Bronchial epithelial cell (primary cell): ENCODE measurements at regions not wholly inside any gene's neighbourhood (a gene's known extent, or its start where the extent isn't known, plus 50 kb on each side); places are given as distances from the start of the nearest gene placed in this dataset.

Source experiments
- DNase-seq: peaks from one replicate; pipeline ENCODE4 v3.0.0-alpha.2; 2010; ENCODE audit warnings: low read depth
- FAIRE-seq: peaks from 2 replicates; lab custom pipeline; 2011; peaks lifted over from hg19 to GRCh38; lab: Jason Lieb, UNC
- H3K27me3 ChIP-seq: 2 replicates; pipeline ENCODE4 v1.5.1; 2011; ENCODE audit warnings: low read length; ENCODE audit not compliant: control insufficient read depth, insufficient read depth
- H3K36me3 ChIP-seq: 2 replicates; pipeline ENCODE4 v1.5.1; 2011; ENCODE audit warnings: low read length; ENCODE audit not compliant: control insufficient read depth, insufficient read depth
- H3K4me3 ChIP-seq: 2 replicates; pipeline ENCODE4 v1.5.1; 2011; ENCODE audit warnings: mild to moderate bottlenecking, low read depth, low read length, control low read depth
- TF ChIP-seq, protein P1 (sequence below): IDR thresholded peaks from 2 replicates; pipeline ENCODE4 v1.5.1; 2011; ENCODE audit warnings: mild to moderate bottlenecking, moderate library complexity, low read length, control low read depth, inconsistent platforms; ENCODE audit not compliant: insufficient read depth, severe bottlenecking

DNA sequence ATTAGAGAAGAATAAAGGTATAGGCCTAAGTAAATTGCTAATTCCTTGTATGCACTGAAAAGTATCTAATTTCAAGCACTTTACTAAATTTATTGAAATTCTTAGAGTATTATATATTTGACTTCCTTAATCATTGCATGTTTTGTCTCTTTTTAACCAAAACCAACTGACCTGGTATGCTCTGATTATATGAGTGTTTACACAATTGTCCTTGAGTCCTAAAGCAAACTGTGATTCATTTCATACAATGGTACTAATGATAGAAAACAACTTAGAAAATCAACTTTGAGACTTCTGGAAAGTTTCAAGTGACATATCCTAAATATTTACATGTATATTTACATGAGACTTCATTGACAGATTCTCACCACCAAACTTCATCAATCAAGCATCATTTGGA is 1177.1 kb downstream of the ADGRL3 start:
- TF ChIP-seq, protein P1, sequence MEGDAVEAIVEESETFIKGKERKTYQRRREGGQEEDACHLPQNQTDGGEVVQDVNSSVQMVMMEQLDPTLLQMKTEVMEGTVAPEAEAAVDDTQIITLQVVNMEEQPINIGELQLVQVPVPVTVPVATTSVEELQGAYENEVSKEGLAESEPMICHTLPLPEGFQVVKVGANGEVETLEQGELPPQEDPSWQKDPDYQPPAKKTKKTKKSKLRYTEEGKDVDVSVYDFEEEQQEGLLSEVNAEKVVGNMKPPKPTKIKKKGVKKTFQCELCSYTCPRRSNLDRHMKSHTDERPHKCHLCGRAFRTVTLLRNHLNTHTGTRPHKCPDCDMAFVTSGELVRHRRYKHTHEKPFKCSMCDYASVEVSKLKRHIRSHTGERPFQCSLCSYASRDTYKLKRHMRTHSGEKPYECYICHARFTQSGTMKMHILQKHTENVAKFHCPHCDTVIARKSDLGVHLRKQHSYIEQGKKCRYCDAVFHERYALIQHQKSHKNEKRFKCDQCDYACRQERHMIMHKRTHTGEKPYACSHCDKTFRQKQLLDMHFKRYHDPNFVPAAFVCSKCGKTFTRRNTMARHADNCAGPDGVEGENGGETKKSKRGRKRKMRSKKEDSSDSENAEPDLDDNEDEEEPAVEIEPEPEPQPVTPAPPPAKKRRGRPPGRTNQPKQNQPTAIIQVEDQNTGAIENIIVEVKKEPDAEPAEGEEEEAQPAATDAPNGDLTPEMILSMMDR, result no peak
- DNase-seq (no peak), FAIRE-seq (no peak)
- H3K27me3 ChIP-seq, result no peaks in the 10 kb centered on the region
- H3K36me3 ChIP-seq, result no peaks in the 10 kb centered on the region
- H3K4me3 ChIP-seq, result no peak overlapping the region

DNA sequence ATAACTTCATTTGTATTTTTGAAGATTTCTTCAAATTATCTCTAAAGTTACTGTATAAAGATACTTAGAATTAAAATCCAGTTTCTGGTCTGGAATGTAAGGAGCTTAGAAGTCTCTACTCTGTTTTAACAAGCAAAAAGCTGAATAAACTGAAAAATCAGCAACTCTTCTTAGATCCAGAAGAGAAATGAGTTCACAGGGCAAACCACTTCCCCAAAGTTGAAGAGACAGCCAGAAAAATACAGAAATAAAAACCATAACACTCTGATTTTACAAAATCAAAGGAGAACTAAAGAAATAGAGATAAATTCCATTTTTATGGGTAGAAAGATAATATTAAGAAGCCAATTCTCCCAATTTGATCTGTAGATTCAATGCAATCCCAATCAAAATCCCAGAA is 1166.8 kb downstream of the ADGRL3 start:
- no peak overlapping the region for H3K4me3 ChIP-seq
- TF ChIP-seq, protein P1, result no peak
- DNase-seq (no peak), FAIRE-seq (no peak)
- H3K27me3 ChIP-seq, result no peaks in the 10 kb centered on the region
- H3K36me3 ChIP-seq, result no peaks in the 10 kb centered on the region

DNA sequence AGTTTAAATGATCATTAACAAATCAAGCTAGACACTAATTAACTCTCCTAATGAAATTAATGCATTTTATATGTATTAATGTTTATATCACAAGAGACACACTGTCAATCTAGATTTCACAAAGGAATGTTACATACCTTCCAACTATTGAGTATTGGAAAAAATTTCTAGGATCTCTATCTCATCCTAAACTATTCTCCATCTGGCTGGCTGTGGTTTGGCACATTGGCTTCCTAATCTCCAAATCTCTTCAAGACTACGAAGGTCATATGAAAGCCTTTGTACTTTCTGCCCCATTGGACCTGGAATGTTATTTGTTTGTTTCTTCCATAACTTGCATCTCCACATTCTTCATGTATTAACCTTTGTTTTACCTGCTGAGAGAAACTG is 1160.0 kb downstream of the ADGRL3 start:
- TF ChIP-seq, protein P1, result no peak
- Histone ChIP-seq H3K36me3 (no peaks in the 10 kb centered on the region), H3K27me3 (no peaks in the 10 kb centered on the region), H3K4me3 (no peak overlapping the region)
- DNase-seq (no peak), FAIRE-seq (no peak)

DNA sequence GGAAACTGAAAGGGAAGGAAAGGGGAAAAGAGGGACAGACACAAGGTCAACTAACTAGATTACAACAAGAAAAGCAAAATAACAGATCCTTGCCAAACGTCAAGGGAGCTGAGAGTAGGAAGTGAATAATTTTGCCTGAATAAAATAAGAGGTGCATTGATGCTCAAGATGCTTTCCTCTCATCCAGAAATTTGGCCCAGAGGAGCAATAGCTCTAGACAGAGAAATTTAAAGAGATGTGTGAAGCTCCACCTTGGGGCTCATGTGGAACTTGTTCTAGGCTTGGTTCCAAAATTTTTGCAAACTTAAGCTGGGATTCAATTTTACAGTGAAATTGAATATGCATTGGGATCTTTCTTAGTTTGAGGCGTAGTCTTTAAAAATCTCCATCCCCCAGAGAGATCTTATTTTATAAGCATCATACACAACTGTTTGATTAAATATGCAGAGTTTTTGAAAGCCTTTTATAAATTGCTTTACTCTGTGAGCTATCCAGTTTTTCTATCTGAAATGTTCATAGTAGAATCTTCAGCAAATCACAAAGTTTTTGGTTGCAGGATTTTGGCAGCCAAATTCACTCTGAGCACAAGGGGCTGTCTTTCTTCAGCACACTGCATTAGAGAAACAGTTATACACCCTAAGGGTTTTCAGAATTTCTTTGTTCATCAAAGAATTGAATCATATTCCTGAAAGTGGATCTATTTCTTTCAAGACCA is 1159.5 kb downstream of the ADGRL3 start:
- H3K27me3 ChIP-seq, result no peaks in the 10 kb centered on the region
- no peak overlapping the region for H3K4me3 ChIP-seq
- TF ChIP-seq, protein P1, result no peak
- DNase-seq (no peak), FAIRE-seq (no peak)
- H3K36me3 ChIP-seq, result no peaks in the 10 kb centered on the region

DNA sequence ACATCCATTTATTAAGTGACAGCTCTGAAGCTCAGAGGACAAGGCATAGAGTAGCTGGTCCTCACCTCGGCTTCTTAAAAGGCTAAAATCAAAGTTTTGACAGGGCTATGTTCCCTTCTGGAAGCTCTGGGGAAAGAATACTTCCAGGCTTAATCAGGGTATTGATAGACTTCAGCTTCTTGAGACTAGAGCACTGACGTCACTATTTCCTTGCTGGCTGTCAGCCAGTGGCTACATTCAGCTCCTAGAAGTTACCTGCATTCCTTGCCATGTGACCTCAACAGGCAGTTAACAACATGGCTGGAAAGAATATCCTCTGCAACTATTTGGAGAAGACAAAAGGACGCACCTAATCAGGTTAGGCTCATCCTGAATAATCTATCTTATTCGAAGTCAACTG is 1144.8 kb downstream of the ADGRL3 start:
- peak; percentile 35 for DNase-seq
- Histone ChIP-seq H3K27me3 (no peaks in the 10 kb centered on the region), H3K4me3 (no peak overlapping the region), H3K36me3 (no peaks in the 10 kb centered on the region)
- no peak for FAIRE-seq
- TF ChIP-seq, protein P1, result no peak

DNA sequence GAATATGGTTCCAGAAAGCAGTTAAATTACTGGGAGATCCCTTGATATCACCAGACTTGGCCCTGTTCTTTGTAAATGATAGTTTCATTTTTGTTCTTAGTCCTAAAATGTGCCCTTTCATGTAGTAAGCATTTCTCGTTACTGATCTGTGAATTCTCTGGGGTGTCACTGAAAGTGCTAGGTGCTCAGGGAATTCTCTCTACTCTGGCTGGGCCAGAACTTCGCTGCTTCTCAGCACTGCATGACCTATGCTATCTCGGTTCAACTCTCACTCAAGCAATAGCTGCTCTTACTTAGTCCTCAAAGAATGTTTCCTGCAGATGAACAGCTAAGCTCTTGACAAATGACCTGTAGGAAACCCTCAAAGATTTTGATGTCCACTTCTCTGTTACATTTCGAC is 1144.3 kb downstream of the ADGRL3 start:
- TF ChIP-seq, protein P1, result no peak
- Histone ChIP-seq H3K36me3 (no peaks in the 10 kb centered on the region), H3K27me3 (no peaks in the 10 kb centered on the region), H3K4me3 (no peak overlapping the region)
- FAIRE-seq, result no peak
- no peak for DNase-seq
